Loucy (cell line): ENCODE measurements at regions not wholly inside any gene's neighbourhood (a gene's known extent, or its start where the extent isn't known, plus 50 kb on each side); places are given as distances from the start of the nearest gene placed in this dataset.

Experiments
- H2AFZ ChIP-seq: fragments of 200-600 bp; sonication (generic); 2 replicates; pipeline ENCODE4 v1.6.0; 2016; ENCODE audit warnings: antibody characterized with exemption, mild to moderate bottlenecking, low read length, moderate library complexity
- H3F3A ChIP-seq: fragments of 200-600 bp; 2 replicates; pipeline ENCODE4 v1.6.0; 2016; ENCODE audit warnings: antibody characterized with exemption, low read depth, mild to moderate bottlenecking
- H3K27me3 ChIP-seq: fragments of 200-600 bp; sonication (generic); 2 replicates; pipeline ENCODE4 v1.6.1; 2014; ENCODE audit warnings: low read length, mild to moderate bottlenecking; ENCODE audit not compliant: insufficient read depth, poor library complexity, severe bottlenecking
- H3K36me3 ChIP-seq: fragments of 200-600 bp; sonication (generic); 2 replicates; pipeline ENCODE4 v1.6.1; 2016; ENCODE audit warnings: low read length; ENCODE audit not compliant: insufficient read depth
- H3K4me1 ChIP-seq: fragments of 200-600 bp; sonication (generic); 2 replicates; pipeline ENCODE4 v1.5.1; 2014; ENCODE audit warnings: low read length, mild to moderate bottlenecking; ENCODE audit not compliant: insufficient read depth, poor library complexity, severe bottlenecking
- H3K4me2 ChIP-seq: fragments of 200-600 bp; sonication (generic); 2 replicates; pipeline ENCODE4 v1.6.0; 2014; ENCODE audit warnings: antibody characterized with exemption, low read length, low read depth, mild to moderate bottlenecking; ENCODE audit not compliant: poor library complexity, severe bottlenecking
- H3K4me3 ChIP-seq: fragments of 200-600 bp; sonication (generic); 2 replicates; pipeline ENCODE4 v1.5.1; 2014; ENCODE audit warnings: low read length, mild to moderate bottlenecking, mixed read lengths; ENCODE audit not compliant: poor library complexity, severe bottlenecking
- H3K79me2 ChIP-seq: fragments of 200-600 bp; sonication (generic); 2 replicates; pipeline ENCODE4 v1.6.1; 2014; ENCODE audit warnings: low read length; ENCODE audit not compliant: insufficient read depth
- H3K9ac ChIP-seq: fragments of 200-600 bp; sonication (generic); 2 replicates; pipeline ENCODE4 v1.6.0; 2014; ENCODE audit warnings: mild to moderate bottlenecking, low read depth, low read length, moderate library complexity; ENCODE audit not compliant: poor library complexity, severe bottlenecking
- H3K9me2 ChIP-seq: fragments of 200-600 bp; sonication (generic); replicated peaks from 2 replicates; pipeline ENCODE4 v1.6.1; 2016; ENCODE audit warnings: low read depth, low read length, mixed read lengths
- H3K9me3 ChIP-seq: fragments of 200-600 bp; sonication (generic); 2 replicates; pipeline ENCODE4 v1.6.1; 2014; ENCODE audit warnings: mild to moderate bottlenecking, antibody characterized with exemption, low read length, low read depth; ENCODE audit not compliant: insufficient read depth
- H4K20me1 ChIP-seq: fragments of 200-600 bp; sonication (generic); 2 replicates; pipeline ENCODE4 v1.6.0; 2014; ENCODE audit warnings: antibody characterized with exemption, low read length, mild to moderate bottlenecking; ENCODE audit not compliant: insufficient read depth, poor library complexity, severe bottlenecking
- CTCF ChIP-seq: fragments of 200-600 bp; sonication (generic); conservative IDR thresholded peaks from 2 replicates; pipeline ENCODE4 v1.5.1; 2014; ENCODE audit warnings: mild to moderate bottlenecking, antibody characterized with exemption, low read length
- EZH2phosphoT487 ChIP-seq: fragments of 200-600 bp; IDR thresholded peaks from 2 replicates; pipeline ENCODE4 v1.6.1; 2018; ENCODE audit warnings: antibody characterized with exemption, mild to moderate bottlenecking, moderate library complexity, borderline replicate concordance

- Histone ChIP-seq H3K9me2 (no peaks in the 10 kb centered on the region), H3K9ac (no peak overlapping the region), H3K79me2 (no peaks in the 10 kb centered on the region), H3K27me3 (no peaks in the 10 kb centered on the region), H3K36me3 (no peaks in the 10 kb centered on the region), H3F3A (no peaks in the 10 kb centered on the region), H3K4me2 (no peak overlapping the region), H2AFZ (no peak overlapping the region), H3K4me3 (no peak overlapping the region), H4K20me1 (no peaks in the 10 kb centered on the region), H3K9me3 (no peaks in the 10 kb centered on the region), H3K4me1 (no peaks in the 10 kb centered on the region)
- TF ChIP-seq CTCF (no peak), EZH2phosphoT487 (no peak)
Observed at GRCh38 chr6:6924708-6925107, 183.1 kb upstream of the RREB1 start.

- H3K9me2 ChIP-seq = no peaks in the 10 kb centered on the region
Observed at GRCh38 chr6:6925391-6926164, 182.2 kb upstream of the RREB1 start.

GRCh38 chr6:6926856-6927255 is 180.9 kb upstream of the RREB1 start:
- no peaks in the 10 kb centered on the region for H3K9me3 ChIP-seq
- H2AFZ ChIP-seq = no peak overlapping the region
- no peaks in the 10 kb centered on the region for H3K9me2 ChIP-seq
- H4K20me1 ChIP-seq = no peaks in the 10 kb centered on the region
- no peaks in the 10 kb centered on the region for H3K27me3 ChIP-seq
- H3K9ac ChIP-seq = no peak overlapping the region
- H3K4me3 ChIP-seq = no peak overlapping the region
- H3F3A ChIP-seq = no peaks in the 10 kb centered on the region
- TF ChIP-seq CTCF (no peak), EZH2phosphoT487 (no peak)
- H3K79me2 ChIP-seq = no peaks in the 10 kb centered on the region
- no peak overlapping the region for H3K4me2 ChIP-seq
- no peaks in the 10 kb centered on the region for H3K36me3 ChIP-seq
- no peaks in the 10 kb centered on the region for H3K4me1 ChIP-seq

More at GRCh38 chr6:6925391-6926164, 182.2 kb upstream of the RREB1 start:
- H3K27me3 ChIP-seq = no peaks in the 10 kb centered on the region
- no peaks in the 10 kb centered on the region for H3K36me3 ChIP-seq
- no peaks in the 10 kb centered on the region for H3K79me2 ChIP-seq
- TF ChIP-seq CTCF (no peak), EZH2phosphoT487 (no peak)
- H3K4me1 ChIP-seq = no peaks in the 10 kb centered on the region
- H4K20me1 ChIP-seq = no peaks in the 10 kb centered on the region
- H3K4me3 ChIP-seq = no peak overlapping the region
- H2AFZ ChIP-seq = no peak overlapping the region
- H3K9ac ChIP-seq = no peak overlapping the region
- H3K4me2 ChIP-seq = no peak overlapping the region
- no peaks in the 10 kb centered on the region for H3K9me3 ChIP-seq
- H3F3A ChIP-seq = no peaks in the 10 kb centered on the region
